Activated CD8-positive, alpha-beta memory T cell treated with anti-CD3 and anti-CD28 coated beads for 24 hours (primary cell): ENCODE measurements at regions not wholly inside any gene's neighbourhood (a gene's known extent, or its start where the extent isn't known, plus 50 kb on each side); places are given as distances from the start of the nearest gene placed in this dataset.

Experiments
- DNase-seq: peaks from one replicate; pipeline ENCODE4 v3.0.0-alpha.2; 2020

DNA sequence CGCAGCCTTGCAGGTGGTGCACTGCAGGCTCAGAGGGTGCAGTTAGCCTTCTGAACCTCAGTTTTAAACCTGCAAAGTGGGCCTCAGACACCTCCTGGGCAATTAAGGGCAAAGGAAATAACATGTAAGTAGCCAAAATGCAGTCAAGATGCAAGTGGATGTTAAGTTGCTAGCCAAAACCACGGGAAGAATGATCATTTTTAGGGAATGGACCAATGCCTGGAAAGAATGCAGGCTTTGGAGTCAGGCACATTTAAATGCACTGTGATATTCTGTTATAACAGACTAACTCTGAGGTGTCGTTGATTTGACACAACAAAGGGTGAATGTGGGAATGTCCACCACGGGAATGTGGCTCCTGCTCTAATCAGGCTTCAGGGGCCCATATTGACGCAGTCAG, 57.9 kb upstream of the PTGFRN start:
- no peak for DNase-seq

DNA sequence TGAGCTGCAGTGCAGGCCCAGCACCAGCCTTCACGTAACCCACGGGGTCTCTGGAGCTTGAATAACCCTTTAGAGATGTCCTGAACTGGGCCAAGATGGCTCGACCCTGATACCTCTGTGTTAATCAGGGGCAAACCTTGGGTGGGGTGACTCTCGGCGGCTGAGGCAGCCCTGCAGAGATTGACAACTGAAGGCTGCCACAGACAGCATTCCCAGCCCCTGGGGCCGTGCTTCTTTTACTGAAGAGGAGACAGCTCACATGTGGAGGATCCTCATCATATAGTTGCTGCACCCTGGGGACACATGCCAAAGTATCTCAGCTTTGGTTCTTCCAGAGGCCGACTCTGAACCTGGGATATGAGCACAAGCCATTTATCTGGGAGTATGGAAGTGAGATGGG, 57.3 kb upstream of the PTGFRN start:
- no peak for DNase-seq

DNA sequence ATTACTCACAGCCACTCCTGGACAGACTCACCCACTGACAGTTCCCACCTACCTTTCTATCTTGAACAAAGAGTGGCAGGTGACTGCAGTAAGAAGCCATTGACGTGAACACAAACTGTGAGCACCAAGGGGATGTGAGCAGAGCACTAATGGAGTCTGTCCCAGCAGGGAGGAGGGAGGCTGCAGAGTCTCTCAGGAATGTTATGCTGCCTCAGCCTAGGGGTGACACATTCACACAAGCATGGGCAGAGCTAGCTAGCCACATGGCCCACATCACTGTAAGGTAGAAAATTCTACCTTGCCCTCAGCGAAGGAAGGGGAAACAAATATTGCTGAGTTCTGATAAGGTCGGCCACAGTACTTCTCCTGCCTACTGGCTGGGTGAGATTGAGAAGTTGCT, 56.8 kb upstream of the PTGFRN start:
- no peak for DNase-seq

DNA sequence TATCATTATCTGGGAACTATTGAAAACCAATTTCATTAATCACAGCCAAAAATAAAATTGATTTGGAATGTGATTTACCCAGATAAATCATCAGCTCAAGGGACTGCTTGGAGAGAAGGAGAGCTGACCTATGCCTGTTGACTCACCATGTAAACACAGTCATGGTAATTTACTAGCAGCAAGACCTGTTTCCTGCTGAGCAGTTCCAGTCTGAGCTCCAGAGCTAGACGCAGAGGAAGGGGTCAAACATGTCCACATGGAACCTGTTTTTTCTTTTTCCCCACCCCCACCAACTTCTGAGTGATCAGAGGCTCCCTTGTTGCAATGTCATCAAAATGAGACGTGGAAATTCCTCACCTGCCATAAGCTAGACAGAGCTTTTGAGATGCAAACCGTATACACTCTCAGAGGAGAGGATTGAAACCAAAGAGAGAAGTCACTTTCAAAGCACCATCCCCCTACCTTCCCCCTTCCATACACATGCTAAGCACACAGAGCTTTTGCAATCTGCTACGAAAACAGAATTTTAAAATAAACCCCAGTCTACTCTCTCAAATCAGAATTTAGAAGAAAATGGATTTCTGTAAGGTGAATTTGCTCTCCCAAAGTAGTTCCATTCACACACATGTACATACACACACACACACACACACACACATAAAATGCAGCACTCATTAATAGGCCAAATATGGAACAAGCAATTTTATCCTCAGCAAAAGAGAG, 55.9 kb upstream of the PTGFRN start:
- no peak for DNase-seq

DNA sequence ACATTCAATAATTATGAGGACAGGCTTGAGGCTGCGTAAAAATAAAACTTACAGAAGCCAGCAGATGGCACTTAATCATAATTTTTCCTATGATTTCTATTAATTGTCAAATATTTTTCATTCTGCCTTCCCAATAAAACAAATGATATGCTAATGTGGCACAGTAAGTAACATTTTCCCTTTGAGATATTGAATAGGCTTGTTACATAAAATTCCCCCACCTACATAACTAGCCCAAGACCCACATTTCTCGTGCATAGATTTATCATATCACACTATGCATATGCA, 55.4 kb upstream of the PTGFRN start:
- no peak for DNase-seq

DNA sequence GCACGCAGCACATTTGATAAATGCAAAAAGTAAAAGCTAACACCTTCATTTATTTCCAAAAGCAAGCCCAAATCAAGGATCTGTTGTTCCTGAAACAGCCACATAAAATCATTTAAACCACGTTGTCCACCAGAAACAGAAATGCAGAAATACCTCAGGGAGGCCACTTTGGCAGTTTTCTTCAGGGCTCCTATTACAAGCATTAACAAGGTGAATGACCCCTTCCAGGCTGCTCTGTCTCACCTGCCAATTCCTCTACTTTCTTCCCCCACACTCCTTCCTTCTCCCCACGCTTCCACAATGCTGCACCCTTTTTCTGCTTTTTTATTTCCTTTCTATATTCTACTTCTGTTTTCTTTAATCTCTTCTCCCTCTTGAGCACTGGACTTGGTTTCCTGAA, 55.0 kb upstream of the PTGFRN start:
- DNase-seq = no peak

DNA sequence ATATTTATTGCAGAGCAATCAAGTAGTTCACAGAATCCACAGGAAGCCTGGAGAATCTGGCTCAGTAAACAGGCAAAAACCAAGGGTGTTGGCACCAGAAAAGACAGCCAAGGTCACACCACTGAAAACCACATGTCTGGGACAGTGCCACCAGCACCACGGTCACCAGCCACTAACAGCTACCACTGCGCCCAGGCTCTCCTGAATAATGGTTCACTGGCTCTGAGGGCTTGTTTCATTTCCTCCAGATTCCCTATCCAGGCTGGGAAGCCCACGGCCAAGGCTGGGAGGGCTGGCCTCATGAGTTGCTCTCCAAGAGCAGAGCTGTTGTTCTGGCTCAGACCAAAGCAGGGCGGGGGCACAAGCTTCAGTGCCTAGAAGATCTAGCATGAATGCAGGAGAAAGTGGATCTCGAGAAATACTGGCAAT, 54.5 kb upstream of the PTGFRN start:
- no peak for DNase-seq

DNA sequence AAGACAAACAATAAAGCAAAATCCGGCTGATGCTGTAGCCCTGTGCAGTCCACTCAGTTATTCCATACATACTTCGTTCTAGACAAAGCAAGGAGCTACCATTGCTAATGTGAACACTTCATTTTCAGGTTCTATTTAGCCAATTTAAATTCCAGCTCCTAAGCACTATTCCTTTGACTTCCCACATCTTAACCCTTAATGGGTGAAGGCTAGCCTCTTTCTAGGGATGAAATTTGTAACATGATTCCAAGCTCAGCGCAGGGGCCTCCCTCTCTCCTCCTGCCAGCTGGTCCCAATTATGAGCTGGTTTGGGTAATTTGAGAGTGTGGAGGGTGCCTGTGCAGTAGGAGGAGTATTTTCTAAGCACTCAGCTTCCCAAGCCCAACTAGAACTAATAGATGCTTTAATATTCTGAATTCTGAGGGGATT, 53.9 kb upstream of the PTGFRN start:
- no peak for DNase-seq

DNA sequence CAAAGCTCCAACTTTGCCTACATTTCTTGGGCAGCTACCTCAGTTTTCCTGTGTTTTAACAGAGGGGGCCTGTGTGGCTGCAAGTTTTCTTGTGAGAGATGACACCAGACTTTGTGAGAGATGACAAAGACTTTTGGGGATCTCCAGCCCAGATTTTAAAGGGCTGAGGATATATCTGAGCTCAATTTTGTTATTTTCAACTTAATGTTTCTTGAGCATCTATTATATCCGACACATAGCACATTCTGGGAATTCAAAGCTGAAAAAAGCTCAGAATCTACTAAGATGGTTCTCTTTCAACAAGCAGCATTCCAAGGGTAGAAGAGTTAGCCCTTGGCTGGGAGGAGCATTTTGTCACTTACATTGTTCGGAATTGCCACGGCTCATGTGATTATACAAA, 53.4 kb upstream of the PTGFRN start:
- no peak for DNase-seq

DNA sequence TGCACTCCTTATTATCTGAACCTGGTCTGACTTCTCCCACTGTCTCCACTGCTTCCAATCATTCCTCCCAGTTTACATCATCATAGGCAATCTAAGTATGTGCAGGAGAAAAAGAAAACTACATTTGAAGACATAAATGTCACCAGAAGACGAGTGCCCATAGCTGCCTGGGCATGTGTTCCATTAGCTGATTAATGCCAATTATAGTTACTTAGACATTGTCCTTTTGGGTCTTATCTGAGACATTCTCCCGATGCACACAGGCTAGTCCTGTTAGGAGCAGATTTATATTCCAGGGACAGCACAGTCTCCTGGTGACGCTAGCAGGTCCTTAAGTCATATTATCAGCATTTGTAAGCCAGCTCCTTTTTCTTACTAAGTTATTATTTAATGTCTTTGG, 52.6 kb upstream of the PTGFRN start:
- no peak for DNase-seq
